NCI-H510A (cell line): ENCODE measurements at regions not wholly inside any gene's neighbourhood (a gene's known extent, or its start where the extent isn't known, plus 50 kb on each side); places are given as distances from the start of the nearest gene placed in this dataset.

Experiments used
- DNase-seq: peaks from one replicate; lab custom pipeline; 2025; lab: John Stamatoyannopoulos, UW

DNA sequence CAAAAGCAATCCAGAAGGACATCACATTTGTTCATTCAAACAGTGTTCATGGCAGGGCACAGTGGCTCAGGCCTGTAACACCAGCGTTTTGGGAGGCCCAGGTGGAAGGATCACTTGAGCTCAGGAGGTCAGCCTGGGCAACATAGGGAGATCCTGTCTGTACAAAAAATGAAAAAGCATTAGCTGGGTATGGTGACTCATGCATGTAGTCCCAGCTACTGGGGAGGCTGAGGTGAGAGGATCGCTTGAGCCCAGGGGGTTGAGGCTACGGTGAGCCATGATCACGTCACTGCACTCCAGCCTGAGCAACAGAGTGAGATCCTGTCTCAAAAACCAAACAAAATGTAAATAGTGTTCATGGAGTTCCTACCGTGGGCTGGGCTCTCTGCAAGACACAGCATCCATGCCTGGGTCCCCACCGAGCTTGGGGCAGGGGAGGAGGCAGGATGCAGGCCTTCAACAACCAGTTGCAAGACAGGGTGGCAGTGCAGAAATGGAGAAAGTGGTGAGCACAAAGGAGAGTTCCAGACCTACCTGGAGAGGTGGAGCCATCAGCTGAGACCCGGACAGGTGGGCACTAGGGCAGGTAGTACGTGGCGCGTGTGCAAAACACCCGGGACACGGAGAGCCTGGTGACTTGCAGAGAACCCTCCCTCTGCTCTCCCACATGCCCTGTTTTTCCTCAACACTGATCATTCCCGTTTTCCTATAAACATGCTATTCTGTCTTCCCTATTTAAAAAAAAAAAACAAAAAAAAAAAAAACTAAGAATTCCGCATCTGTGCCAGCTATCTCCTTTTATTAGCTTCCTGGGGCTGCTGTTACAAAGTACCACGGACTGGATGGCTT, 138.9 kb downstream of the TOMM20 start:
- DNase-seq = no peak

DNA sequence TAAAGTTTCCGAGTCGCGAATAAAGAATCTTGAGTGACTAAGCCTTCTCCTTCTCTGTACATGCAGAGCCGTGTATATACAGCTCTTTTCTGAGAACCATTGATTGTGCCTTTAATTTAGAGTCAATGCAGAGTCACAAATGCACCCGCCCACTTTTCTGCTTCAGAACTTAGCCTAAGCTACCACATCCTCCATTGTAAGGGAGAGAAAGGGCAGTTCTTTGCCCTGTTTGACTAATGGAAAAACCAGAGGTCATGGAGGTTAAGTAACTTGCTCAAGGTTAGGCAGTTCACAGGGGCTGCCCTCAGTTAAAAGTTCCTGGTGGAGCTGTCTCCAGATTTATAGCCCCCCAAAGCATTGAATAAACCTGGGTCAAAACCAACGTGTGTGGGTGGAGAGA, 139.6 kb downstream of the TOMM20 start:
- no peak for DNase-seq

DNA sequence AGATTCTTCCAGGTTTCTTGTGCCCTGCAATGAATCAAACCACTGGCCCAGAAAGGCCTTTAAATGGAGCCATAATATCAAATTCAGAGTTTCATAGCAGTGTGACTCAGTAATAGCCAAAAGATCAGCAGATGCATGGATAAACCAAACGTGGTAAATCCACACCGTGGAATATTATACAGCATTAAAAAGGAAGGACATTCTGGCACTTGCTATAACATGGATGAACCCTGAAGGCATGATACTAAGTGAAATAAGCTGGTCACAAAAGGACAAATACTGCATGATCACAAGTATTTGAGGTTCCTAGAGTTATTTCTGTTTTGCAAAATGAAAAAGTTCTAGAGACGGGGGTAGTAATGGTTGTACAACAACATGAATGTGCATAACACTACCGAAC, 140.1 kb downstream of the TOMM20 start:
- DNase-seq = no peak

DNA sequence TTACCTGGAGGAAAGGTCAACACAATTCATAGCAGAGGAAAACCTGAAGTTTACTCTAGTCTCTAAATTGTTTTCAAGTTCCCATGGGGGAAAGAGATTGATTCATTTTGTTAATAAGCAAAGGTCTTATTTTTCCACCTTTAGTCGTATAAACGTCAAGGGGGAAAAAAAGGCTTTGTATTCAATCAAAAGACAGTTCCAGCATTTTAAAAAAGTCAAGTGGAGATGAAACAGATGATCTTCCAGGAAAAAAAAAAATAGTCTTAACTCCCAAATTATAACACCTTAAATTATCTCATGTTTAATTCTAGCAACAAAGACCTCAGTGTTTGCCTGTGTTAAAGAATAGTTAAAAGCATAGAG, 140.5 kb downstream of the TOMM20 start:
- DNase-seq = no peak

DNA sequence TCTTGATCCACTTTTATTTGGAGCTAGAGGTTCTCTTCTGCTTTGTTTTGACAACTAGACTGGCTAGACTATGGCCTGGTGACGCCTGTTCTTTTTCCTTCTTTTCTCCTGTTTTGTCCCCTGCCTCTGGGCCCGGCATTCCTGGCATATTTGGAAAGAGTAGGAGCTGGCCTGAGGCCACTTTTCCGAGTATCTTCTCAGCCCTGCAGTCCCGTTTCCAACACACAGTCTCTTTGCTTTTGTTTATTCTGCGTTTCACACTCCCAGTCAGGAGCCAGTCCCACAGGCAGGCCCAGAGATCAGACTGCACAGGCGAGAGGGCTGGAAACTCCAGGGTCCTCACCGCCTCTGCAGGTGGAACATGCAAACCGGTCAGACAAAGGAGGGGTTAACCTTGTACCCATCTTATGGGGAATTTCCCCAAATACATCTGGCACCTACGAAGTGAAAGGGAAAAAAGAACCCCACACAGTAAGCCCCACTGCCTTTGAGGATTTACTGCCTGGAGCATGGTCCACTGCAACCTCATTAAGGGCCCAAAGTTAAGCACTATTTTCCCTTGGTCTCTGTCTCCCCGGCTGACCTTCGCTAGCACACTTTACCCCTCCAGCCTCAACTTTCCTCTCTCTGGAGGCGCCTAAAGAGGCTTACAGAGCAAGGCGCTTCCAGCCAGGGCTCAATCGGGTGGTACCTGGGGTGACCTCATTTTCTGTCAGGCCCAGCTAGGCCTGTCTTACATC, 141.1 kb downstream of the TOMM20 start:
- no peak for DNase-seq

DNA sequence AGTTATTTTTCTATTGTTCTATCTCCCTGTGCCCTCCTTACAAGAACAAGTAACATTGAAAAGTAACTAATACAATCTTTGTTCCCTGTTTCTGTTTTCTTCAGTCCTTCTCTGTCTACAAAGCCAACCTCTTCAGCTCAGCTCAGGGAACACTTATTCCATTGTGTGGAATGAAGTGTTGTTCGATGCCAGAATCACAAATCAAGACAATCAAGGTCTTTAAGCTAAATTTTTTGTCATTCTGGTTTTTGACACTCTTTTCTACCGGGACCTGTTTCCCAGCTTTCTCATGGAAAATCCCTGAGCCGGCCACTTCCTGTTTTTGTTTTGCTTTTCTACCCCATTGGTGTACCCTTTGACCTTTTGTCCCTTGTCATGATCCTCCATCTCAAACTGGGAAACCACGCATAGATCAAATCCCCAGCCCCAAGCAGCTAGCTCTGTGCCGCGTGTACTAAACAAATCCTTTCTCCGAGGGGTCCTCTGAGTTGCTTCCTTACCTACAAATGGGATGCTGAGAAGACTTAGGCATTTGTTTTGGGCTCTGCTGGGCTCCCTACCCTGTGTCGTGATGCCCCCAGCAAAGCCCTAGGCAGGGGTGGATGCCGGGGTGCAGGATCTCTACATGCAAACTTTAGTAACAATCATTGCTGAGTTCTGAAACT, 141.8 kb downstream of the TOMM20 start:
- DNase-seq = no peak

DNA sequence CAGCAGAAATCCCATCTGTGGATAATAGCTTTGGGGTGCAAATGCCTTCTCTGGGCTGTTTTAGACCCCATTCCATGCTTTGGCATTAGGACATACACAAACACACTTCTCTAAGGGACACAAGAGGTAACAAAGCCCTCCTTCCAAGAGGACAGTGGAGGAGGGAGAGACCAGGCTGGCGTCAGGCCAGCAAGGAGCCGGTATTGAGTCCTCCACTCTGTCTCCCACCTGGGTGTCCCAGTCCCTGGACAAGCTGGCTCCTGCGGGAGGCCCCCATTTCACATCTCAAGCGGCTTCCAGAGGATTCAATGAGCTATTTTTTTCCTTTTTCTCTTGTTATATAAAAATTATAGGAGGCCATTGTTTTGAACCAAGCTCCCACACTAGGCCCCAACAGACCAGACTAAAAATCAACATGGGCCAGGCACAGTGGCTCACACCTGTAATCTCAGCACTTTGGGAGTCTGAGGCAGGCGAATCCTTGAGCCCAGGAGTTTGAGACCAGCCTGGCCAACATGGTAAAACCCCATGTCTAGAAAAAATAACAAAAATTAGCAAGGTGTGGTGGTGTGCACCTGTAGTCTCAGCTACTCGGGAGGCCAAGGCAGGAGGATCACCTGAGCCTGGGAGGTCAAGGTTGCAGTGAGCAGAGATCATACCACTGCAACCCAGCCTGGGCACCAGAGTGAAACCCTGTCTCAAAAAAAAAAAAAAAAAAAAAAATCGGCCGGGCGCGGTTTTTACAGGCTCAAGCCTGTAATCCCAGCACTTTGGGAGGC, 142.9 kb downstream of the TOMM20 start:
- DNase-seq = no peak

DNA sequence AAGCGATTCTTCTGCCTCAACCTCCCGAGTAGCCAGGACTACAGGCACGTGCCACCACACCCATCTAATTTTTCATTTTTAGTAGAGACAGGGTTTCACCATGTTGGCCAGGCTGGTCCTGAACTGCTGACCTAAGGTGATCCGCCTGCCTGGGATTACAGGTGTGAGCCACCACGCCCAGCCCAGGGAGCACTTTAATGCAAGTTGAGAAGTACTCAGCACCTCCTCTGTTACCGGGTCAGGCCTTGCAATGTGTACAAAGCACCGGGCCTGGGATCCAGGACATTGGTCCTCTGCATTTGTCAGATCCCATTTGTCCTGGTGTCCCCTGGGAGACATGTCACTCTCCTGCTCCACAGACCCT, 143.6 kb downstream of the TOMM20 start:
- DNase-seq = no peak

DNA sequence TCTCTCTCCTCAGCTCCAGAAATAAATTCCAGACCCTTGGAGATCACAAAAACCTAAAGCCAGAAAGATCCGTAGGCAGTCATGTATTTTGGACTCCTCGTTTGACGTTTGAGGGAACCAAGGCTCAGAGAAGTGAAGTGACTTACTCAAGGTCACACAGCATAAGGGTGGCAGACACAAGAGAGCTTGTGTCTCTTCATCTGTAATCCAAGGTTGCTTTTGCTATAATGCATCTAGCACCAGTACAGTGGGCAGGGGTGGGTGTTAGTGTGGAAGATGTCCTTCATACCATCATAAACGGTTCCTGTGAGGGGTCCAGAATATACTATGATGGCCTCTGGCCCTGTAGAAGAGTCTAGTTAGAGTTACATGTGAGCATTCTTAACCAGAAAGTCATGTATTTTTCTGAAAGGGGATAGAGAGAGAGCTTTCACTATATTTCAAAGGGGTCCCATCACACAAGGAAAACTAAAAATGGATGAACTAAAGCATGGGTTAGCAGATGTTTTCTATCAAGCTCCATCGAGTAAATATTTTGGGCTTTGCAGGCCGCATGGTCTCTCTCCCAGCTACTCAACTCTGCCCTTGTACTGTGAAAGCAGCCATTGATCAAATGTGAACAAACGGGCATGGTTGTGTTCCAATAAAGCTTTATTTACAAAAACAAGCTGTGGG, 144.9 kb downstream of the TOMM20 start:
- DNase-seq = no peak

DNA sequence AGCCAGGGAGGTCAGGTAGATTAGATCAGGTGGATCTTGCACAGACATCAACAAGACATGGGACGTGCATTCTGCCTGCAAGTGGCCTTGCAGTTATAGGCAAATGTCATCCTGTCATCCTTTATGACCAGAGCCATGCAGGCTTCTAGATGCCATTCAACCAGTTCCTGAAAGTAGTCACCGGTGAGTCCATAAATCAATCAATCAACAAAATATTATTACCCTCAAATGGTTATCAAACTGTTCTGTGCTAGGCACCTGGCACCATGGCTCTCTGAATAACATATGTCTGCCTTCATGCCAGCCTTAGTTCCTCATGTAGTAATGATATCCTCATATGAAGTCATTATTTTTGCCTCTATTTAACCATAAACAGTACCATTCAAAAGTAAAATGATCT, 146.9 kb downstream of the TOMM20 start:
- no peak for DNase-seq

DNA sequence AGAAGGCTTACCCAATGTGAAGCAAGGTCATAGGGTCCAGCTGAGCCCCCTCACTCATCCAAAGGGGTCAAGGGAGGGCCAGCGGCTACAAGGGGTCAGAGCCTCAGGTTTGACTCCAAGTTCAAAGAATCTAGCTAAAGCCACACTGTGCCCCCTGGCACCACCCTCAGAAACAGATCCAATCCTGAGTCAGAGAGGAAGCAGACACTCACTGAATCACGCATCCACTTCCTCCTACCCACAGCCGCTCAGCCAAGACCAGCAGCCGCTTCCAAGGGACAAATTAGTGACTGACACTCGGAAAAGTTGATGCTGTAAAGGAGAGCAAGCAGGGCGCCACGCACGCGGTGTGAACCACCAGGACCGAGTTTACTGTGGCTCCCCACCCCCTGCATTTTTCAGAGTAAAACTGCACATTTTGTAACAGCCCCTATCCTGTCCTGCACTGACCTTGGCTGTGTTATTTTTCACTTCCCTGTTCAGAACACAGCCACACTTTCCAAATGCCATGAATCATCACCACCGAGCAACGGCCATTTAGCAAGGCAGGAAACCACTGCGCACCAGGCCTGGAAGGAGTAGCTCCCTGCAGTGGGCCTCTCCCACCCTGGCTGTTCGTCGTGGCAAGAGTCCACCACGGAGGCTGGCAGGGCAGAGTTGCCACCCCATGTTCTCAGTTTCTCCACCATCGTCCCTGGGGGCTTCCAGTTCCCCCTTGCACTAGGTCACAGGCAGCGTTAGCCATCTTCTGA, 147.8 kb downstream of the TOMM20 start:
- DNase-seq = no peak

DNA sequence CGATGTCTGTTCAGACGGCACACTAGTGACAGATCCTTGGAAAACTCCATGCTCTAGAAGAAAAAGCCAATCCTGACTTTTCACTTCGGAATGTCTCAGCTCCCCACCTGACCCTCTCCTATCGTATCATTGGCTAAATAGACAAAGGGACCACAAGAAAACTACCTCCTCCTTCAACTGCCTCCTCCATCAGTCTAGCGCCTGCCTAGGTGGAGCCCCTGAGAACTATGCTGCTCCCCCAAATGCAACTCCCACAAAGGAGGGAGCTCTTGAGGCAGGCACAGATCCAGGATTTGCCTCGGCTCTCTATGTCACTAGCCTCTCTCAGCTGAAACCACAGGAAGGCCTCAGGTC, 148.4 kb downstream of the TOMM20 start:
- DNase-seq = no peak

DNA sequence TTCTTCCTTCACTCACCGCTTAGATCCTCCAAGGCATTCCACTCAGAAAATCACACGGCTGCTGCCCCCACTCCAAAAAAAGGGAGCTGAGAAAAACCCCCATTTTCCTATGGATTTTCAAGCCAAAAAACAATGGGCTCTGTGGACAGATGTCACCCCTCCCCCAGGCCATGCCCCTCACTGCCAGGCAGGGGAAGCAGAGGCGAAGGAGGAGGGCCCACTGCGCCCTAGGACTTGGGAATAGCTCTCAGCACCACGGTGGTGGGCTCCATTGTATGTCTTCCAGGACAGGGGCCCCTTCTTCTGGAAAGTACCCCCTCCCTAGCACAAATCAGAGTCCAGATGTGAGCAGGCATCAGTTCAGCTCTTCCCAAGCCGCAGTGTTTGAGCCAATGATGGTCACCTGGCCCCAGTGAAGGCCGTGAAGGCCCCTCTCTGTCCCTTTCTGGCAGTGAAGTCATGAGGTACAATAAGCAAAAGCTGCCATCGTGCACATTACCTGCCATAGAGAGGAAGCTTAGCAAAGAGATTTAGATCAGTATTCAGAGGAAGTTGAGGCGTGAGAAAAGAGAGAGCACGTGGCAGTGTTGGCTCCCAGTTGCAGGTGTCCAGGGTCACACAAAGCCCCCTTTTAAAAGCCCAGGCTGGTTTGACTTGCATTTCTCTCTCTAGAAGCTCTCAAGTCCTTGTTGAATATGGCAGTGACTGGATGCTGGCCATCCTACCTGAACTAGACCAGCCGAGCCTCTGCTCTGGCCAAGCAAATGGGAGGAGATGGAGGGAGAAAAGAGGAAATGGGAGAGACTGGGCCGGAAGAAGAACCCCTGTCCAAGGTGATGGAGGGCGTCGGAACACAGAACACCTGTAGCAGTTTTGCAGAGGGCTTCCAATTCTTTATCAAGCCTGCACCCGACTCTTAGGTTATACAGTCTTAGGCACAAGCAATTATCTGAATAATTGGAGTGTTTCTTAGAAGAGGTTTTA, 149.0 kb downstream of the TOMM20 start:
- no peak for DNase-seq

DNA sequence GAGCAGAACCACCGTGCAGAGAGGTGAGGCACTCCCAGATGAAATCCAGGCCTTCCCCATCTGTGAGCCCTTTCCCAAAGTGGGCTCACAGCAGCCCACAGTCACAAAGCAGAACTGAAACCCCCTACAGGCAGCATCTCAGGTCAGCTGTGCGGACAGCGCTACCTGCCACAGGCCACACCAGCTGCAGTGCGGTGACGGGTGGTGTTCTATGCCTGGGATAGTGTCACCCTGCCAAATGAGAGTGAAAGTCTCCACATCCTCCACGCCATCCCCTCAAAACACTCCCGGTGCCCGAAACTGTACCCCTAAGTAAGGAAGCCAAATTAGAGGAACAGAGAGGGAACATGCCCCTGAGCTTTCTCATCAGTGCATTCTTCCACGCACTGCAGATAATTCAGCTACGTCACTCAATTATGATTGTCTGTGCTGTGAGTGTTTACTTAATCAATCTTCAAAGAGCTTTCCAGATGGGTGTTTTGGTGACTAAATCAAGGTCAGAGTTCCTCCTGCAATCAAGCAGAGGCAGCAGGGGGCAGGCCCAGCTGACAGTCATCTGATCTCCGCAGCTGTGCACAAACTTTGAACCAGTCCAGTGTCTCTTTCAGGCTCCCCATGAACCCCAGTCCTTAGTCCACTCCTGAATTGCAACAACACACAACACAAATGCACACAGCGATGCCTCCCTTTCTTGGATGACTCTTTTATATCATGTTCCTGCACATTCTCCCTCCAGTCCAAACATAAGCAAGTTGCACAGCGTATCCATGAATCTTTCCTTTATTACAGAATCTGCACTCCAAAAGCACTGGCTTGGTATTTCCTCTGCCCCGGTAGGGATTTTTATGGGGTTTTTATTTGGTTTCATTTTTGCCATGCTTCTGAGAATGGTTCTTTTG, 150.0 kb downstream of the TOMM20 start:
- peak; percentile 80 for DNase-seq

DNA sequence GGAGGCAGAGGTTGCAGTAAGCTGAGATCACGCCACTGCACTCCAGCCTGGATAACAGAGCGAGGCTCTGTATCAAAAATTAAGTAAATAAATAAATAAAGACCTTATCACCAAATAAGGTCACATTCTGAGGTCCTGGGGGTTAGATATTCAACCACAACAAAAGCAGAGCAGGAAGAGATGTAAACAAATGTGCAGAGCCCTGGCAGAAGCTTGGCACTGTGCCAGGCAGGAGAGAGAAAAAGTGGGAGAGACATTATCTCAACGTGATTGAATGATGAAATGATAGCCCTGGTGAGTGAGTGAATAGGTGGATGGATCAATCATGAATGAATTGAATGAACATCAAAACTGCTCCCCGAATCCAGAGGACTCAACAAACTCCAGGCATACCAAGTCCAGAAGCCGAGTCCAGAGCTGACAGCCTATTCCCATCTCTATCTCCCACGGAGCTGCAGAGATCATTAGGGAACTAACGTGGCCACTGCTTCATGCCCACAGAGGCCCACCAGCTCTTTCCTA, 150.7 kb downstream of the TOMM20 start:
- peak; percentile 46 for DNase-seq

DNA sequence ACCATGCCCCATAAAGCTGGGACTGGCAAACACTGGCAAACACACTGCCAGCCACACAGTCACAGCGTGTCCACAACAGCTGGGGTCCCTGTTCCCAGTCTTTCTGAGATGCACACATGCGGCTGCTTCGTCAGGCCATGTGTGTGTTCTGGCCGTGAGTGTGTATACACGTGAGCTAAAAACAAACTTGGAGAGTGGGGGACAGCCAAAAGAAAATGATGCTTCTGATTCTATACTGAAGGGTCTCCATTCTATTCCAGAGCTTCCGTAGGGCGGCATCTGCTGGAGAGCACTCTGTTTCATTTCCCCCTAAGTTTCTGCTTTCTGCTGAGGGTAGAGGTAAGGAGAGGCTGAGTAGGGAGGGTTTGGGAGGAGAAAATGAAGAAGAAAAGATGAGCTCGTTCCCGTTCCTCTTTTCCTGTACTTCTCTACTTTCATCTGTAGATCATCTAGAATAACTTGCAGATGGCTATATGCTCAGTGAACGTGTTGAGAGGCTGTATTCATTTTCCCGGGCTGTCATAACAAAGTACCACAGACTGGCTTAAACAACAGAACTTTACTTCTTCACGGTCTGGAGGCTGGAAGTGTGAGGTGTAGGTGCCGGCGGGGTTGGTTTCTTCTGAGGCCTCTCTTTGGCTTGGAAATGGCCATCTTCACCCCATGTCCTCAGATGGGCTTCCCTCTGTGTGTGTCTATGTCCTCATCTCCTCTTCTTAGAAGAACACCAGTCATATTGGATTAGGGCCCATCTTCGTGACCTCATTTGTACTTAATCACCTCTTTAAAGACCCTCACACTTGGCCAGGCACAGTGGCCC, 151.6 kb downstream of the TOMM20 start:
- no peak for DNase-seq

DNA sequence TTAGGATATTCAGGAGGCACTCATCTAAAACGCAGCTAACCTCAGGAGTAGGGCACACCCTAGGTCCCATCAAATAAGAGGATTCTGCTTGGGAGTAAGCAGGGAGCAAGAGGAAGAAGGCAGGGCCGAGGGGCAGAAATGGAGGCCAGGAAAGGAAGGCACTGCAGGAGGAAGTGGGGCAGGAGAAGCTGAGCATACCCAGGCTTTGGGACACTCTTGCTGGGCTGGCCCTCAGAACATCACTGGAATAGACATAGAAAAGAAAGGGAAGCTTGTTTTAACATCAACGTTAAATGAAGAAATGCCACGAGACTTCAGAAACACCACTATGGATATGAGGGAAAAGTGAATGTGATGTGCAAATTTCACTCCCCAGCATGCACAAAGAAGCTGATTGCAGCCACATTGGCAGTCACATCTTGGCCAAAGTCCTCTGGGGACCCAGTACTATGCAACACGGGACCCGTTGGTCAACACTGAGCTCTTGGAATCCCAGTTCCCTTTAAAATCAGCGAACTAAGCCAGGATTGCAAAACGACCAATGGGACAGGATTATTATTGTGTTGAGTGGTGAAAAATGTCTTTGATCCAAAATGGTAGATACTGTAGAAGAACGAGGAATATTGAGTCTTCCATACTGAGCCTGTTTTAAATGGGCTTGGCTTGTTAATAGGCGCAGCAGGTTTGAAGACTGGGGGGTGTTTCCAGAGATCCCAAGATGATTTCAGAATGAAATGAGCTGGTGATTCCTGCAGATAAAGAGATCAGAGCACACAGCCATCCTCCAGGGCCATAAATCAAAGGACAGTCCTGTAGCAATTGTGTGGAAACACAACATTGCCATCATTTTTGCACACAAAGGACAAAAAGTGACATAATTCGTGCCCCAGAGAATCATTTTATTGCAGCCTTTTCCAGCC, 152.4 kb downstream of the TOMM20 start:
- DNase-seq = no peak
